Neuron (in vitro differentiated cells): ENCODE measurements at regions not wholly inside any gene's neighbourhood (a gene's known extent, or its start where the extent isn't known, plus 50 kb on each side); places are given as distances from the start of the nearest gene placed in this dataset.

ENCODE experiments used
- H2AFZ ChIP-seq: one replicate; pipeline ENCODE4 v1.6.1; 2013; ENCODE audit warnings: low read depth, mild to moderate bottlenecking, inconsistent platforms, low read length, moderate library complexity
- H3K27me3 ChIP-seq: one replicate; pipeline ENCODE4 v1.6.1; 2013; ENCODE audit warnings: low read length; ENCODE audit not compliant: insufficient read depth
- H3K36me3 ChIP-seq: one replicate; pipeline ENCODE4 v1.6.1; 2013; ENCODE audit warnings: low read length; ENCODE audit not compliant: insufficient read depth
- H3K4me1 ChIP-seq: one replicate; pipeline ENCODE4 v1.6.1; 2013; ENCODE audit warnings: low read length; ENCODE audit not compliant: insufficient read depth
- H3K4me3 ChIP-seq: 2 replicates; pipeline ENCODE4 v1.5.1; 2013; ENCODE audit warnings: mild to moderate bottlenecking, low read length, moderate library complexity
- H3K9me3 ChIP-seq: one replicate; pipeline ENCODE4 v1.6.1; 2013; ENCODE audit warnings: low read length

- no peaks in the 10 kb centered on the region for H3K36me3 ChIP-seq
- H3K4me3 ChIP-seq: no peak overlapping the region
- H2AFZ ChIP-seq: no peak overlapping the region
- H3K27me3 ChIP-seq: no peaks in the 10 kb centered on the region
- peaks cover 15% of the 10 kb centered on the region for H3K4me1 ChIP-seq
- peaks cover 4% of the 10 kb centered on the region for H3K9me3 ChIP-seq
Observed at GRCh38 chr10:21061184-21061583, 164.1 kb upstream of the NEBL start.

GRCh38 chr10:21060626-21061025 lies 163.5 kb upstream of the NEBL start:
- peaks cover 15% of the 10 kb centered on the region for H3K4me1 ChIP-seq
- H3K4me3 ChIP-seq: no peak overlapping the region
- H3K9me3 ChIP-seq: peaks cover 4% of the 10 kb centered on the region
- H2AFZ ChIP-seq: no peak overlapping the region
- no peaks in the 10 kb centered on the region for H3K27me3 ChIP-seq
- no peaks in the 10 kb centered on the region for H3K36me3 ChIP-seq

- Histone ChIP-seq H2AFZ (no peak overlapping the region), H3K36me3 (no peaks in the 10 kb centered on the region), H3K4me3 (no peak overlapping the region), H3K27me3 (no peaks in the 10 kb centered on the region), H3K9me3 (peaks cover 4% of the 10 kb centered on the region), H3K4me1 (peaks cover 15% of the 10 kb centered on the region)
Observed at GRCh38 chr10:21057989-21058388, 160.9 kb upstream of the NEBL start.

GRCh38 chr10:21057436-21057835 lies 160.3 kb upstream of the NEBL start:
- Histone ChIP-seq H2AFZ (no peak overlapping the region), H3K27me3 (no peaks in the 10 kb centered on the region), H3K4me1 (peaks cover 15% of the 10 kb centered on the region), H3K9me3 (peaks cover 4% of the 10 kb centered on the region), H3K36me3 (no peaks in the 10 kb centered on the region), H3K4me3 (no peak overlapping the region)

- Histone ChIP-seq H3K4me3 (no peak overlapping the region), H3K9me3 (peaks cover 7% of the 10 kb centered on the region), H2AFZ (no peak overlapping the region), H3K36me3 (no peaks in the 10 kb centered on the region), H3K4me1 (peaks cover 12% of the 10 kb centered on the region), H3K27me3 (no peaks in the 10 kb centered on the region)
Observed at GRCh38 chr10:21056461-21056860, 159.3 kb upstream of the NEBL start.

- Histone ChIP-seq H3K9me3 (peaks cover 7% of the 10 kb centered on the region), H3K4me3 (no peak overlapping the region), H3K4me1 (peaks cover 12% of the 10 kb centered on the region), H3K36me3 (no peaks in the 10 kb centered on the region), H3K27me3 (no peaks in the 10 kb centered on the region), H2AFZ (no peak overlapping the region)
Observed at GRCh38 chr10:21055339-21056135, 158.4 kb upstream of the NEBL start.

- peaks cover 6% of the 10 kb centered on the region for H3K9me3 ChIP-seq
- H3K4me1 ChIP-seq: peaks cover 18% of the 10 kb centered on the region
- H2AFZ ChIP-seq: no peak overlapping the region
- no peaks in the 10 kb centered on the region for H3K27me3 ChIP-seq
- no peaks in the 10 kb centered on the region for H3K36me3 ChIP-seq
- H3K4me3 ChIP-seq: no peak overlapping the region
Observed at GRCh38 chr10:21053953-21054690, 157.0 kb upstream of the NEBL start.

GRCh38 chr10:21052709-21053104 lies 155.6 kb upstream of the NEBL start:
- H3K4me3 ChIP-seq: no peak overlapping the region
- H3K36me3 ChIP-seq: no peaks in the 10 kb centered on the region
- H2AFZ ChIP-seq: no peak overlapping the region

GRCh38 chr10:21052072-21052708 lies 155.1 kb upstream of the NEBL start:
- Histone ChIP-seq H3K36me3 (no peaks in the 10 kb centered on the region), H3K4me3 (no peak overlapping the region), H3K27me3 (no peaks in the 10 kb centered on the region), H2AFZ (no peak overlapping the region), H3K9me3 (peaks cover 3% of the 10 kb centered on the region), H3K4me1 (peaks cover 7% of the 10 kb centered on the region)

More at GRCh38 chr10:21052709-21053104, 155.6 kb upstream of the NEBL start:
- H3K9me3 ChIP-seq: peaks cover 3% of the 10 kb centered on the region
- H3K27me3 ChIP-seq: no peaks in the 10 kb centered on the region
- peaks cover 11% of the 10 kb centered on the region for H3K4me1 ChIP-seq

- H3K36me3 ChIP-seq: no peaks in the 10 kb centered on the region
- H3K27me3 ChIP-seq: no peaks in the 10 kb centered on the region
- peaks cover 5% of the 10 kb centered on the region for H3K4me1 ChIP-seq
- H3K4me3 ChIP-seq: no peak overlapping the region
- H3K9me3 ChIP-seq: peaks cover 3% of the 10 kb centered on the region
- no peak overlapping the region for H2AFZ ChIP-seq
Observed at GRCh38 chr10:21049482-21049881, 152.4 kb upstream of the NEBL start.

- no peak overlapping the region for H2AFZ ChIP-seq
Observed at GRCh38 chr10:21048068-21048467, 151.0 kb upstream of the NEBL start.

GRCh38 chr10:21047511-21047910 lies 150.4 kb upstream of the NEBL start:
- H3K4me3 ChIP-seq: no peak overlapping the region
- H3K36me3 ChIP-seq: no peaks in the 10 kb centered on the region
- peaks cover 5% of the 10 kb centered on the region for H3K4me1 ChIP-seq
- peaks cover 3% of the 10 kb centered on the region for H3K9me3 ChIP-seq
- no peaks in the 10 kb centered on the region for H3K27me3 ChIP-seq
- no peak overlapping the region for H2AFZ ChIP-seq

More at GRCh38 chr10:21048068-21048467, 151.0 kb upstream of the NEBL start:
- H3K4me3 ChIP-seq: no peak overlapping the region
- peaks cover 5% of the 10 kb centered on the region for H3K4me1 ChIP-seq
- no peaks in the 10 kb centered on the region for H3K27me3 ChIP-seq
- H3K36me3 ChIP-seq: no peaks in the 10 kb centered on the region
- H3K9me3 ChIP-seq: peaks cover 3% of the 10 kb centered on the region

GRCh38 chr10:21047096-21047495 lies 150.0 kb upstream of the NEBL start:
- Histone ChIP-seq H3K36me3 (no peaks in the 10 kb centered on the region), H2AFZ (no peak overlapping the region), H3K27me3 (no peaks in the 10 kb centered on the region), H3K4me1 (peaks cover 5% of the 10 kb centered on the region), H3K9me3 (peaks cover 2% of the 10 kb centered on the region), H3K4me3 (no peak overlapping the region)
